Astrocyte of the spinal cord (primary cell): ENCODE measurements at regions not wholly inside any gene's neighbourhood (a gene's known extent, or its start where the extent isn't known, plus 50 kb on each side); places are given as distances from the start of the nearest gene placed in this dataset.
"Not testable (repeated sequence)": the region's sequence is repeated elsewhere in the genome, so short reads cannot be mapped to it uniquely, and the experiment has no call there.

Source experiments
- DNase-seq: peaks from one replicate; pipeline ENCODE4 v3.0.0; 2011; ENCODE audit warnings: low read depth, low spot score
- H3K4me3 ChIP-seq: 2 replicates; pipeline ENCODE4 v1.5.1; 2011; ENCODE audit warnings: low read depth, mild to moderate bottlenecking, low read length, moderate library complexity
- CTCF ChIP-seq: IDR thresholded peaks from 2 replicates; pipeline ENCODE4 v1.5.1; 2012; ENCODE audit warnings: low read depth, mild to moderate bottlenecking, low read length, inconsistent platforms
- in situ Hi-C: cut with HindIII; loops from 2 replicates; pipeline ENCODE4 v1.10.0; 2017; ENCODE audit warnings: low sequenced_read_pairs

GRCh38 chr1:238710697-238711096 lies 675.7 kb upstream of the CHRM3 start:
- in situ Hi-C loops = no loop called here
- DNase-seq = no peak
- no peak overlapping the region for H3K4me3 ChIP-seq
- peak; percentile 12 for TF ChIP-seq CTCF

GRCh38 chr1:238701024-238701423 lies 685.3 kb upstream of the CHRM3 start:
- in situ Hi-C loops = no loop called here
- no peak for TF ChIP-seq CTCF
- no peak overlapping the region for H3K4me3 ChIP-seq
- no peak for DNase-seq

- in situ Hi-C loops = no loop called here
- H3K4me3 ChIP-seq = no peak overlapping the region
- no peak for DNase-seq
- peak; percentile 11 for TF ChIP-seq CTCF
Observed at GRCh38 chr1:238690415-238690814, 696.0 kb upstream of the CHRM3 start.

- in situ Hi-C loops, H3K4me3 ChIP-seq, DNase-seq: not testable (repeated sequence)
Observed at GRCh38 chr1:238684576-238684975, 701.8 kb upstream of the CHRM3 start.

- in situ Hi-C loops = no loop called here
- TF ChIP-seq CTCF = no peak
- H3K4me3 ChIP-seq = no peak overlapping the region
- peak; percentile 70 for DNase-seq
Observed at GRCh38 chr1:238681451-238681850, 704.9 kb upstream of the CHRM3 start.

- DNase-seq = peak; percentile 70
- TF ChIP-seq CTCF = no peak
- H3K4me3 ChIP-seq = no peak overlapping the region
- in situ Hi-C loops = no loop called here
Observed at GRCh38 chr1:238681021-238681420, 705.3 kb upstream of the CHRM3 start.

GRCh38 chr1:238677567-238677966 lies 708.8 kb upstream of the CHRM3 start:
- DNase-seq = peak; percentile 35
- no peak overlapping the region for H3K4me3 ChIP-seq
- in situ Hi-C loops = no loop called here
- no peak for TF ChIP-seq CTCF
